ENCODE measurements at regions not wholly inside any gene's neighbourhood (a gene's known extent, or its start where the extent isn't known, plus 50 kb on each side); places are given as distances from the start of the nearest gene placed in this dataset.

GRCh38 chr4:156437666-156438065 lies 484.0 kb upstream of the CTSO start:
- WGBS, 2 experiments (ENCODE audit: insufficient coverage in 1 of 2, insufficient read length in 1 of 2), result 65 to 75% methylated on average over 1 of the region's 2 CpGs
- Histone ChIP-seq H3K27ac (ENCODE audit: low read depth, low read length) (no peak overlapping the region), H3K9ac (ENCODE audit: extremely low read depth, low read length, poor library complexity, severe bottlenecking) (no peak overlapping the region), H3K4me1 (ENCODE audit: control insufficient read depth, insufficient read depth, low read length) (no peaks in the 10 kb centered on the region), H3K4me3 (ENCODE audit: low read length) (no peak overlapping the region), H3K9me3 (ENCODE audit: control insufficient read depth, low read length) (no peaks in the 10 kb centered on the region), H3K27me3 (ENCODE audit: control insufficient read depth, insufficient read depth, low read length, poor library complexity, severe bottlenecking) (no peaks in the 10 kb centered on the region), H3K36me3 (ENCODE audit: control insufficient read depth, insufficient read depth, low read length) (no peaks in the 10 kb centered on the region)
- peaks cover 7% of the 10 kb centered on the region for H3K4me1 Mint-ChIP-seq
- H3K27ac Mint-ChIP-seq, result no peak overlapping the region
- H3K27me3 Mint-ChIP-seq (ENCODE audit: insufficient read depth), result no peaks in the 10 kb centered on the region
- no peak overlapping the region for H3K4me3 Mint-ChIP-seq
- TF ChIP-seq CTCF (conservative IDR thresholded peaks at IDR 0.05), result no peak
- H3K9me3 Mint-ChIP-seq, result no peaks in the 10 kb centered on the region
- DNase-seq, result no peak
- H3K36me3 Mint-ChIP-seq (ENCODE audit: low read depth), result no peaks in the 10 kb centered on the region

GRCh38 chr4:156422576-156422975 lies 468.9 kb upstream of the CTSO start:
- Histone ChIP-seq H3K36me3 (ENCODE audit: control insufficient read depth, insufficient read depth, low read length) (no peaks in the 10 kb centered on the region), H3K9ac (ENCODE audit: extremely low read depth, low read length, poor library complexity, severe bottlenecking) (no peak overlapping the region), H3K9me3 (ENCODE audit: control insufficient read depth, low read length) (peaks cover 7% of the 10 kb centered on the region), H3K27ac (ENCODE audit: low read depth, low read length) (no peak overlapping the region), H3K27me3 (ENCODE audit: control insufficient read depth, insufficient read depth, low read length, poor library complexity, severe bottlenecking) (no peaks in the 10 kb centered on the region), H3K4me1 (ENCODE audit: control insufficient read depth, insufficient read depth, low read length) (peaks cover under 1% of the 10 kb centered on the region), H3K4me3 (ENCODE audit: low read length) (no peak overlapping the region)
- Mint-ChIP-seq H3K4me3 (no peak overlapping the region), H3K9me3 (no peaks in the 10 kb centered on the region), H3K36me3 (ENCODE audit: low read depth) (no peaks in the 10 kb centered on the region), H3K4me1 (peaks cover 2% of the 10 kb centered on the region), H3K27ac (no peak overlapping the region), H3K27me3 (ENCODE audit: insufficient read depth) (no peaks in the 10 kb centered on the region)
- no peak for DNase-seq
- WGBS, 2 experiments (ENCODE audit: insufficient coverage in 1 of 2, insufficient read length in 1 of 2), result 91 to 100% methylated on average over 1 of the region's 1 CpG
- TF ChIP-seq CTCF (conservative IDR thresholded peaks at IDR 0.05), result no peak

GRCh38 chr4:156420623-156421022 lies 467.0 kb upstream of the CTSO start:
- Histone ChIP-seq H3K9ac (ENCODE audit: extremely low read depth, low read length, poor library complexity, severe bottlenecking) (no peak overlapping the region), H3K9me3 (ENCODE audit: control insufficient read depth, low read length) (peaks cover 12% of the 10 kb centered on the region), H3K4me3 (ENCODE audit: low read length) (no peak overlapping the region), H3K27me3 (ENCODE audit: control insufficient read depth, insufficient read depth, low read length, poor library complexity, severe bottlenecking) (no peaks in the 10 kb centered on the region), H3K4me1 (ENCODE audit: control insufficient read depth, insufficient read depth, low read length) (no peaks in the 10 kb centered on the region), H3K27ac (ENCODE audit: low read depth, low read length) (no peak overlapping the region), H3K36me3 (ENCODE audit: control insufficient read depth, insufficient read depth, low read length) (no peaks in the 10 kb centered on the region)
- no peak for DNase-seq
- Mint-ChIP-seq H3K4me3 (no peak overlapping the region), H3K4me1 (no peaks in the 10 kb centered on the region), H3K36me3 (ENCODE audit: low read depth) (no peaks in the 10 kb centered on the region), H3K9me3 (peaks cover 4% of the 10 kb centered on the region), H3K27ac (no peak overlapping the region), H3K27me3 (ENCODE audit: insufficient read depth) (no peaks in the 10 kb centered on the region)
- WGBS, 2 experiments (ENCODE audit: insufficient coverage in 1 of 2, insufficient read length in 1 of 2), result 89% methylated on average over 1 of the region's 1 CpG
- no peak for TF ChIP-seq CTCF (conservative IDR thresholded peaks at IDR 0.05)
